Liver (tissue), 8 donors: ENCODE measurements at regions not wholly inside any gene's neighbourhood (a gene's known extent, or its start where the extent isn't known, plus 50 kb on each side); places are given as distances from the start of the nearest gene placed in this dataset.

Experiments
- DNase-seq: peaks from one replicate; pipeline ENCODE4 v3.0.0-alpha.2; 2017; ENCODE audit warnings: low spot score
- H3K27ac ChIP-seq, 2 donors: one replicate each; pipeline ENCODE4 v1.7.0; 2013; ENCODE audit warnings: inconsistent platforms in 2 of 2, low read length in 2 of 2, control low read depth in 1 of 2, low read depth in 1 of 2, mild to moderate bottlenecking in 1 of 2
- H3K27me3 ChIP-seq, 4 donors: one replicate each; pipeline versions ENCODE4 v1.6.1 to v1.7.0; 2013; ENCODE audit warnings: low read length in 3 of 4, inconsistent platforms in 1 of 4, mild to moderate bottlenecking in 1 of 4, moderate library complexity in 1 of 4; ENCODE audit not compliant: control insufficient read depth in 4 of 4, insufficient read depth in 4 of 4
- H3K36me3 ChIP-seq, 4 donors: one replicate each; pipeline versions ENCODE4 v1.6.1 to v1.7.0; 2013; ENCODE audit warnings: low read length in 3 of 4, mild to moderate bottlenecking in 3 of 4, low read depth in 1 of 4, moderate library complexity in 1 of 4; ENCODE audit not compliant: control insufficient read depth in 4 of 4, insufficient read depth in 3 of 4
- H3K4me1 ChIP-seq, 4 donors: one replicate each; pipeline versions ENCODE4 v1.6.1 to v1.7.0; 2013; ENCODE audit warnings: low read length in 3 of 4, mild to moderate bottlenecking in 3 of 4, moderate library complexity in 1 of 4; ENCODE audit not compliant: control insufficient read depth in 4 of 4, insufficient read depth in 4 of 4
- H3K4me3 ChIP-seq, 3 donors: one replicate each; pipeline versions ENCODE4 v1.6.1 to v1.7.0; 2013; ENCODE audit warnings: low read length in 3 of 3, control low read depth in 1 of 3, low read depth in 1 of 3, mild to moderate bottlenecking in 1 of 3
- H3K9ac ChIP-seq, 2 donors: one replicate each; pipeline ENCODE4 v1.7.0; 2013; ENCODE audit warnings: low read length in 2 of 2, mild to moderate bottlenecking in 2 of 2, moderate library complexity in 2 of 2, control low read depth in 1 of 2, low read depth in 1 of 2
- H3K9me3 ChIP-seq, 4 donors: one replicate each; pipeline versions ENCODE4 v1.6.1 to v1.7.0; 2013; ENCODE audit warnings: low read length in 3 of 4; ENCODE audit not compliant: control insufficient read depth in 4 of 4
- CTCF ChIP-seq: fragments of 150-350 bp; IDR thresholded peaks from 2 replicates; pipeline ENCODE4 v1.5.1; 2017; ENCODE audit warnings: improper control_type of control experiment, low read depth, low read length; ENCODE audit not compliant: missing input control
- EGR1 ChIP-seq, 2 donors: IDR thresholded peaks; 2 replicates each; pipeline ENCODE4 v1.6.1; 2016 to 2018; ENCODE audit warnings: antibody characterized with exemption in 2 of 2, low read depth in 2 of 2
- FOXA1 ChIP-seq: IDR thresholded peaks from 2 replicates; pipeline ENCODE4 v1.6.1; 2016; ENCODE audit warnings: antibody characterized with exemption
- FOXA2 ChIP-seq: IDR thresholded peaks from 2 replicates; pipeline ENCODE4 v1.6.1; 2016; ENCODE audit warnings: antibody characterized with exemption
- GABPA ChIP-seq, 2 donors: IDR thresholded peaks in 1 of 2; conservative IDR thresholded peaks in 1 of 2; 2 replicates each; pipeline ENCODE4 v1.6.1; 2016; ENCODE audit warnings: antibody characterized with exemption in 2 of 2, mild to moderate bottlenecking in 1 of 2, moderate library complexity in 1 of 2
- HNF4A ChIP-seq, 2 donors: conservative IDR thresholded peaks; 2 replicates each; pipeline ENCODE4 v1.6.1; 2016; ENCODE audit warnings: antibody characterized with exemption in 2 of 2, mild to moderate bottlenecking in 2 of 2
- HNF4G ChIP-seq: IDR thresholded peaks from 2 replicates; pipeline ENCODE4 v1.6.1; 2016; ENCODE audit warnings: antibody characterized with exemption
- JUND ChIP-seq, 2 donors: IDR thresholded peaks; 2 replicates each; pipeline ENCODE4 v1.6.1; 2016; ENCODE audit warnings: antibody characterized with exemption in 2 of 2
- NR2F2 ChIP-seq: IDR thresholded peaks from 2 replicates; pipeline ENCODE4 v1.6.1; 2016; ENCODE audit warnings: antibody characterized with exemption
- RAD21 ChIP-seq, 2 donors: IDR thresholded peaks; 2 replicates each; pipeline ENCODE4 v1.6.1; 2016; ENCODE audit warnings: antibody characterized with exemption in 2 of 2, mild to moderate bottlenecking in 2 of 2
- REST ChIP-seq: IDR thresholded peaks from 2 replicates; pipeline ENCODE4 v1.6.1; 2016; ENCODE audit warnings: antibody characterized with exemption, mild to moderate bottlenecking
- RXRA ChIP-seq, 2 donors: IDR thresholded peaks; 2 replicates each; pipeline ENCODE4 v1.6.1; 2017 to 2018; ENCODE audit warnings: antibody characterized with exemption in 2 of 2, mild to moderate bottlenecking in 1 of 2
- SP1 ChIP-seq: IDR thresholded peaks from 2 replicates; pipeline ENCODE4 v1.6.1; 2018; ENCODE audit warnings: antibody characterized with exemption, mild to moderate bottlenecking
- TAF1 ChIP-seq: conservative IDR thresholded peaks from 2 replicates; pipeline ENCODE4 v1.6.1; 2016; ENCODE audit warnings: antibody characterized with exemption, mild to moderate bottlenecking
- YY1 ChIP-seq: IDR thresholded peaks from 2 replicates; pipeline ENCODE4 v1.6.1; 2016; ENCODE audit warnings: antibody characterized with exemption, mild to moderate bottlenecking
- ZBTB33 ChIP-seq: IDR thresholded peaks from 2 replicates; pipeline ENCODE4 v1.6.1; 2016; ENCODE audit warnings: antibody characterized with exemption
- WGBS: extraction: QIAGEN DNeasy Blood & Tissue Kit; methylation state at CpG from one replicate; pipeline ENCODE4 v1.1.7; 2013; 5-methylcytosine and 5-hydroxymethylcytosine counted together
- TF ChIP-seq, protein P1 (sequence below): IDR thresholded peaks from 2 replicates; pipeline ENCODE4 v1.6.1; 2016; ENCODE audit warnings: antibody characterized with exemption
- TF ChIP-seq, protein P2 (sequence below): IDR thresholded peaks from 2 replicates; pipeline ENCODE4 v1.6.1; 2016; ENCODE audit warnings: antibody characterized with exemption
- donor health status: healthy.
- donor health status: healthy.
- donor health status: healthy.
- donor health status: healthy.
- donor health status: healthy.

DNA sequence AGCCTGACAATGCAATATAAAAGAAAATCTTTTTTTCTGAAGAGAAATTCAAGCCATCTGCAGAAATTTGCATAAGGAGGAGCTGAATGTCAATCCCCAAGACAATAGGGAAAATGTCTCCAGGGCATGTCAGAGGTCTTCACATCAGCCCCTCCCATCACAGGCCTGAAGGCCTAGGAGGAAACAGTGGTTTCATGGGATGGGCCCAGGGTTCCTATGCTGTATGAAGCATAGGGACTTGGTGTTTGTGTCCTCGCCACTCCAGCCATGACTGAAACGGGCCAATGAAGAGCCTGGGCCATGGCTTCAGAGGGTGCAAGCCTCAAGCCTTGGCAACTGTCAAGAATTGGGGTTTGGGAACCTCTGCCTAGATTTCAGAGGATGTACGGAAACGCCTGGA is 883.5 kb downstream of the UQCRFS1 start:
- H3K9me3 ChIP-seq, result no peaks in the 10 kb centered on the region
- no peak for TF ChIP-seq RXRA (IDR thresholded peaks at IDR 0.05)
- no peak for TF ChIP-seq FOXA2
- no peak for TF ChIP-seq YY1
- no peak for TF ChIP-seq HNF4A (conservative IDR thresholded peaks at IDR 0.05)
- no peak for TF ChIP-seq REST
- no peak for TF ChIP-seq EGR1 (IDR thresholded peaks at IDR 0.05; ENCODE audit: low read depth in 2 of 2)
- TF ChIP-seq GABPA (IDR thresholded peaks at IDR 0.05 in 1 of 2, conservative IDR thresholded peaks at IDR 0.05 in 1 of 2), result no peak
- no peak for TF ChIP-seq RAD21 (IDR thresholded peaks at IDR 0.05)
- TF ChIP-seq, protein P1, sequence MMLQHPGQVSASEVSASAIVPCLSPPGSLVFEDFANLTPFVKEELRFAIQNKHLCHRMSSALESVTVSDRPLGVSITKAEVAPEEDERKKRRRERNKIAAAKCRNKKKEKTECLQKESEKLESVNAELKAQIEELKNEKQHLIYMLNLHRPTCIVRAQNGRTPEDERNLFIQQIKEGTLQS, result no peak
- TF ChIP-seq, protein P2, sequence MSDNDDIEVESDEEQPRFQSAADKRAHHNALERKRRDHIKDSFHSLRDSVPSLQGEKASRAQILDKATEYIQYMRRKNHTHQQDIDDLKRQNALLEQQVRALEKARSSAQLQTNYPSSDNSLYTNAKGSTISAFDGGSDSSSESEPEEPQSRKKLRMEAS, result no peak
- no peak for TF ChIP-seq ZBTB33
- no peak for TF ChIP-seq TAF1
- TF ChIP-seq JUND (IDR thresholded peaks at IDR 0.05), result no peak
- TF ChIP-seq NR2F2, result no peak
- no peak for TF ChIP-seq HNF4G
- TF ChIP-seq SP1, result no peak
- TF ChIP-seq CTCF, result no peak
- TF ChIP-seq FOXA1, result no peak
- WGBS, result 67% methylated on average over 4 of the region's 4 CpGs
- H3K4me3 ChIP-seq, result no peak overlapping the region
- no peaks in the 10 kb centered on the region for H3K36me3 ChIP-seq
- no peaks in the 10 kb centered on the region for H3K4me1 ChIP-seq
- no peaks in the 10 kb centered on the region for H3K27me3 ChIP-seq
- no peak for DNase-seq
- H3K9ac ChIP-seq, result no peak overlapping the region
- H3K27ac ChIP-seq, result no peak overlapping the region

- no peaks in the 10 kb centered on the region for H3K36me3 ChIP-seq
- H3K9me3 ChIP-seq, result no peaks in the 10 kb centered on the region
- no peak overlapping the region for H3K9ac ChIP-seq
- no peaks in the 10 kb centered on the region for H3K4me1 ChIP-seq
- TF ChIP-seq, protein P2, result no peak
- TF ChIP-seq SP1 (no peak), FOXA1 (no peak)
- H3K27ac ChIP-seq, result no peak overlapping the region
- 62% methylated on average over 3 of the region's 3 CpGs for WGBS
- no peaks in the 10 kb centered on the region for H3K27me3 ChIP-seq
- no peak overlapping the region for H3K4me3 ChIP-seq
- no peak for DNase-seq
These were observed 885.0 kb downstream of the UQCRFS1 start for GRCh38 chr19:28327905-28328304.
